ENCODE measurements at regions not wholly inside any gene's neighbourhood (a gene's known extent, or its start where the extent isn't known, plus 50 kb on each side); places are given as distances from the start of the nearest gene placed in this dataset.
"Not testable (repeated sequence)": the region's sequence is repeated elsewhere in the genome, so short reads cannot be mapped to it uniquely, and the experiment has no call there.

DNA sequence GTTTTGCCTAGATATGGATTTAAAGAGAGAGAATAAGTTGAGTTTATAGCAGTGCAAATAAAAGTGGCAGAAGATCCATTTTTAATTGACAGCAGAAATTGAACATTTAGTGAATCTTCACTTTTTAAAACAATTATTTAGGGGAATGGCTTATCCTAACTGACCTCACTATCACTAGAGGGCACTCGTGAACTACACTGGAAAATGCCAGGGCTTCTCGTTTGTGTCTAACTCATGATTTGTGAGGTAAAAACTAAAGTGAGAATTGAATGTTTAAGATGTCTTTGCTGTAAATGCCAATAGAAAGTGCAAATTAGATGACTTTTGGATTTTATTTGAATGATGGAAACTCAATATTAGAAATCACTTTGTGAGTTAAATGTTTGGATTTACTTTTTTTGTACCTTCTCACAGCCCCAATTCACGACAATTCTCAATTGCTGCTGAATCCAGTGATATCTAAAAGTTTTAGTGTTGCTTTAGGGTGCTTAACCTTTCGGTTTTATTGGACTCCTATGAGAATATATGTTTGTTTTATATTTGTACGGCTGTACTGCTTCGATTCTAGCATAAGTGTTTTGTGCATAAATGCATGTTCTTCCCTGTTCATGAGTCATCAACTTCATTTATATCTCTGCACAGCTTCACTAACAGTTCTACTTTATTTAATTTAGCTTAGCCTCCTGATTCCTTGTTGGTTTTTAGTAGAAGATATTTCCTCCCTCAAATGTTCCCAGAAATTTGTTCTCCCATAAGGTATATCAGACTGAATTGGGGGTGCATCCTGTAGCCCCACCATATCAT lies 462.1 kb downstream of the MFSD1 start:
- no peak for TF ChIP-seq POLR2A (IDR thresholded peaks at IDR 0.05; ENCODE audit: low read length)
- TF ChIP-seq GATA1 (IDR thresholded peaks at IDR 0.05; ENCODE audit: low read depth, low read length), result no peak
- DNase-seq, result peak; percentile 3 to 37

DNA sequence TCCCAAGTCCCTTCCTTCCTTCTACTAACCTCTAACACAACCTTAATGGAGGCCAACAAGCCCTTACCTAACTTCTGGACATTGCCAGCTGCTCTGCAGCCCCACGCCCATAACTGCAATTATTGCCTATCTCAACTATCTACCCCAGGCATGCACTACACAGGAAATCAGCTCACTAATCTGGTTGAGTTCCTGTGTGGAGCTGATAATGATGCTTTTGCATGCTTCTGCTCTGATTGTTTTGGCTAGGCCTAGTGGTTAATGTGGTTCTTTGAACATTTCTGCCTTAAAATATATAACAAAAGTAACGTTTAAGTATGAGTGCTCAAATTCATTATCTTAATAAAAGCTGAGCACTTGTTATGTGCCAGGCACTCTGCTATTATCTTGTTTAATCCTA lies 463.9 kb downstream of the MFSD1 start:
- DNase-seq, result peak in 1 of 2 experiments; percentile 12
- no peak for TF ChIP-seq GATA1 (IDR thresholded peaks at IDR 0.05; ENCODE audit: low read depth, low read length)

DNA sequence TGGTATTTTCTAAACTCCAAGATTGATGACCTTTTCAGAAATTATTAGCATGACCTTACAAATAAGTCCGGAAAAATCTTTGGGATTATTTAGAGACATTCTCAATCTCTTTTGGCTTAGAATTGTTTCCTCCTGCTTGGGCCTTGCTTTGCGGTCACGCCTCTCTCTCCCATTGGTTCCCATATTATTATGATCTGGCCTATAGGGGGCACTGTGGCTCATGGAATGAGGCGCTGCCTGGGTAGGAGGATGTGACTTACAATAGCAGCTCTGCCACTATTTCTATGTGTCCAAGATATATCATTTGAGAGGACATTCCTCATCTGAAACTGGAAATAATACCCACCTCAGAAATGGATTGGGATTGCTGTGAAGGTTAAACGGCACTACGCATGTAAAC lies 464.9 kb downstream of the MFSD1 start:
- DNase-seq, result peak; percentile 41 to 57
- TF ChIP-seq POLR2A (IDR thresholded peaks at IDR 0.05; ENCODE audit: low read length), result no peak
- TF ChIP-seq GATA1 (IDR thresholded peaks at IDR 0.05; ENCODE audit: low read depth, low read length), result no peak

DNA sequence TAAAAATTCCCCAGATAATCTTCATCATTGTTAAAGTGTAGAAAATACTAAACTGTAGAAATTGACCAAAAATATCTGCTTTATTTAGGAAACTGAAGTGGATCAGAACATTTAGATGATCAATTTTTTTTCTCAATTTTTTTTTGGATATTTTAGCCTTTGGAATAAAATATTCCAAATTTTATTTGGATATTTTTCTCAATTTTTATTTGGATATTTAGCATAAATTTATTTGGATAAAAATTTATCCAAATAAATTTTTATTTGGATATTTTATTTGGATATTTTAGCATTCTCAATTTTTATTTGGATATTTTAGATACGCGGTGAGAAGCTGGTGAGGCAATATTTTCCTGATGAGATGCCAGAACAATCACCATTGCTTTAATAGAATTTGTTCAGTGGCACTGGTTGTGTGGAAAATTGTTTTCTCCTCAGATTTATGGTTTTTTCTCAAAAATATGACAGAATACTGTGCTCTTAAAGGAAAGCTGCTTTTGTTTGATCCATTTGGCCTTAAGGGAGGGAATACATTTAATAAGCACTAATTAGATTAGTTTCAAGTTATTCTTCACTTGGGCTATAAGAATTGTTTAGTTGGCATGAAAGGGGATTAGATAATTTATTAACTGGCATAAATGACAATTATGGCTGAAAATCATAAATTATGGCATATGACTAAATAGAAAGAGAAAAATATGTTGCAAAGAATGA lies 470.1 kb downstream of the MFSD1 start:
- TF ChIP-seq POLR2A (IDR thresholded peaks at IDR 0.05; ENCODE audit: low read length) (no peak), GATA1 (IDR thresholded peaks at IDR 0.05; ENCODE audit: low read depth, low read length) (no peak)
- no peak for DNase-seq

DNA sequence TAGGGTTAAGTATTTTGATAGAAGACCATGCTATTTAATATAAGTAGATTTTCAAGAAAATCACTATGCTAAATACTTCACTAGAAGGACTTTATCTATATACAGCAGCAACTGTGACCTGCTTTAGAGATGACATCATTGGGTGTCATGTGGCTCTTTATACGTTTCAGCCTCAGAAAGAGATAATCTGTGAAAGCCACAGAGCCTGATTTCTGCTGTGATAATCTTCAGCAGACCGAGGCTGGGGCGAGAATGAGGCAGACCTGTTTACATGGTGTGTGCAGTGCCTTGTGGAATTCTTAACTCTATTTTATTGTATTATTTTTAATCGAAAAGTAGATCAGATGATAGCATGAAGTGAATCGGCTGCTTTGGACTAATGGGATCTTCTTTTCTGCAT lies 471.2 kb downstream of the MFSD1 start:
- DNase-seq, result peak; percentile 4 to 12
- no peak for TF ChIP-seq GATA1 (IDR thresholded peaks at IDR 0.05; ENCODE audit: low read depth, low read length)
- TF ChIP-seq POLR2A (IDR thresholded peaks at IDR 0.05; ENCODE audit: low read length), result no peak

DNA sequence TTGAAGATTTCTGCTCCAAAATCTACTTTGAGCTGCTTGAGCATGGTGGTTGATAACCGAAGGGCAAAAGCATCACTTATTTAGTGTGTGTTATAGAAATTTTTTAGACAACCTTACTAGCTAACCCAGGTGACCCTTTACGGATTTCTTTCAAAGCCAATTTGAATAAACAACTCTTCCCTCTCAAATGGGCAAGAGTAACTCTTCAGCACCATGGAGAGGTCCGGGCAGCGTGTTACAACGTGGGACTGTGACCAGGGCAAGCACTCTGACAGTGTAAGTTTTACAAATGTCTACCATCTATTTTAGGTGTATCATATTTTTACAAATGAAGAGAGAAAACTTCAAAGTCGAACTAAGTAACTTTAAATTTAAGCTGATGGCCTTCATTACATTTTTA lies 471.8 kb downstream of the MFSD1 start:
- no peak for TF ChIP-seq GATA1 (IDR thresholded peaks at IDR 0.05; ENCODE audit: low read depth, low read length)
- TF ChIP-seq POLR2A (IDR thresholded peaks at IDR 0.05; ENCODE audit: low read length), result no peak
- DNase-seq, result peak; percentile 22 to 24

DNA sequence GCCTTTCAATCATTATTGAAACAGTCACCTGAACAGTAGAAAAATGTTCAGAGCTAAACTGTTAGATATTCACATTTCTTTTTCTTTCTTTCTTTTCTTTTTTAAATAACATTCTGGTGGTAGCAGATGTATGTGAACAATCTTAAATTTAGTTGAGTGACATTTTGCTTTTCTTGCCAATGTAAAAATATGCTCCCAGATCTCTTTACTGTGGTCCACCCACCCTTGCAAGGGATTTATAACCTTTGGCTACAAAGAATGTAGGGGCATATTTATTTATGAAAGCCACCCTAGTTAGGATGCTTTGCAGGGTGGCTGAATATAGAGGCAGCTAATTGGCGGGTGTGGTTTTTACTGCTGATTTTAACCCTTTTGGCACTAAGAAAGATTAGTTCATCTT lies 473.9 kb downstream of the MFSD1 start:
- no peak for DNase-seq
- no peak for TF ChIP-seq POLR2A (IDR thresholded peaks at IDR 0.05; ENCODE audit: low read length)
- no peak for TF ChIP-seq GATA1 (IDR thresholded peaks at IDR 0.05; ENCODE audit: low read depth, low read length)

DNA sequence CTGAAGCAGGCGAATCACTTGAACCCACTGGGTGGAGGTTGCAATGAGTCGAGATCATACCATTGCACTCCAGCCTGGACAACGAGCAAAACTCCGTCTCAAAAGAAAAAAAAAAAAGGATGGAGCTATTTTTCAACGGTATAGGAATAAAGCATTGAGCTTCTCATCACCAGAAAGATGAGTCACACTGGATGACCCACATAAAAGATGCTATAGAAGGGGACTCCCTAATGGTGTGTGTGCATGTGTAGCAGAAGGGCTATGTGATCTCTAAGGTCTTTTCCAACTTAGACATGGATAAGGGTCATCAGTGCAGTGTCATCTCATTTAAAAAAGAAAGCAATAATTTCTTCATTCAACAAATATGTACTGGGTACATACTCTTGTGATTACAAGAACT lies 476.0 kb downstream of the MFSD1 start:
- no peak for TF ChIP-seq POLR2A (IDR thresholded peaks at IDR 0.05; ENCODE audit: low read length)
- TF ChIP-seq GATA1 (IDR thresholded peaks at IDR 0.05; ENCODE audit: low read depth, low read length), result no peak
- DNase-seq, result no peak

DNA sequence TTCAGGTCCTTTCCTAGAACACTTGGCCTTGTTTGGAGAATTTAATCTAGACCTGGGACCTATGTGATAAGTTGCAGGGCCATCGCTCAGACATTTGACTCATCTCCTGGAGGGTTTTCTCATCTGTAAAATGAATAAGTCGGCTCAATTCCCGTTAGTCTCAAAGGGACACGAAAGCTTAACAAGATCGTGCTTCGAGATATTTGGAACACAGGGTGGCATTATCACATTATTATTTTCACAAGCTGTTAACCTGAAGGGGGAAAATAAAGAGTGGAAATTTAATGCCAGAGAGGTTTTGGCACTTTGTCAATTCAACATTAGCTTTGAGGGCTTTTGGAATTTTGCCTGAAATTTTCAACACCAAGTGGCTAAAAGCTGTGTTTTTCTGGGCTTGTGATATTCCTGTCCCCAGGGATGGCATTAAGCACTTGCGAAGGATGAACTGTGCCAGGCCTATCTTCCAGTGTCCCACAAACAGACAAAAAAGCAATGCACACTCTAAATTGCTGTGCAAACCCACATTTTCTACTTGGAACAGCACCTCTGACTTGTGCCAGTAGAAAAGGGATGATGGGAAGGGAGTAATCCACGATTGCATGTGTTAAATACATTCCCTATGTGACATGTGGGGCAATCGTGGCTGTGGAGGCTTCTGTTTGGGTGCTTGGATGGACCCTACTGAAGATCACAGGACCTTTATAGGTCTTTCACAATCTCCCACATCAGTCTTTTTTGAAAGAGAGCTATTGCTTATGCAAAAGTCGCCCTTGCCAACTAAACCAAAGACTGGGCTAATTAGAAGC lies 478.7 kb downstream of the MFSD1 start:
- TF ChIP-seq GATA1 (IDR thresholded peaks at IDR 0.05; ENCODE audit: low read depth, low read length) (no peak), POLR2A (IDR thresholded peaks at IDR 0.05; ENCODE audit: low read length) (no peak)
- DNase-seq, result no peak

DNA sequence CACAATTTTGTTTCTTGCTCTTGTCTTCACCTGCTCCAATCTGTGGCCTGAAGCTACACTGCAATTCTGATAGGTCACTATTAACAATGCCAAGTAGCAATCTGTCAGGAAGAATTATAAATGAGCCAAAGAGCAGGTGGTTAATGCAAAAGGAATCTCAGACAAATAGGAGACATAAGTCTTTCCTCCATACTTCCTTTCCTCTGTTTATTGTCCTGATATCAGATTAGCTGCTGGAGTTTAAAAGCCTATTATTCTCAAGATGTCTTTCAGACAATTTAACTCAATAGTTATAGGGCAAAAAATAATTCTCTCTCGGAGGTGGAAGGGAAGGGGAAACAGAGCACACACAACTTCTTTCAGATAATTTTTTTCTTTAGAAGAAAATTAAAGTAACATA lies 491.6 kb downstream of the MFSD1 start:
- no peak for TF ChIP-seq POLR2A (IDR thresholded peaks at IDR 0.05; ENCODE audit: low read length)
- TF ChIP-seq GATA1 (IDR thresholded peaks at IDR 0.05; ENCODE audit: low read depth, low read length), result no peak
- DNase-seq, result no peak

DNA sequence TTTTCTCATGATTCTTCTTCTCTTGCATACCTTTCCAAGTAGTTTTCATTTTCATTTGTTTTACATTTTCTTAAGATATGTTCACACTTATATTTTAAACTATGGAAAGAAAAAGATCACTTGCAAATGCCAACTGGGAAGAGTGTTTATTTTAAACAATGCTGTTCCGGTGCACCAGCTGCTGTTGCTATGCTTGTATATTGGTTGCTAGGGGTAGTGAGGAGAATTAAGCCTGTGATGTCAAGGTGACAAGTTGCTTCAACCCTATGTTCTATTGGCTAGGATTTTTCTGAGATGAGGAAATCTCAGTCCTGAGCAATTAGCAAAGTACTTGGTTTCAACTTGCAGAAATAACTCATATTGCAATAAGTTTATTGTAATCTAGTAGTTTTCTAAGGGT lies 500.1 kb downstream of the MFSD1 start:
- no peak for DNase-seq
- no peak for TF ChIP-seq GATA1 (IDR thresholded peaks at IDR 0.05; ENCODE audit: low read depth, low read length)
- TF ChIP-seq POLR2A (IDR thresholded peaks at IDR 0.05; ENCODE audit: low read length), result no peak

DNA sequence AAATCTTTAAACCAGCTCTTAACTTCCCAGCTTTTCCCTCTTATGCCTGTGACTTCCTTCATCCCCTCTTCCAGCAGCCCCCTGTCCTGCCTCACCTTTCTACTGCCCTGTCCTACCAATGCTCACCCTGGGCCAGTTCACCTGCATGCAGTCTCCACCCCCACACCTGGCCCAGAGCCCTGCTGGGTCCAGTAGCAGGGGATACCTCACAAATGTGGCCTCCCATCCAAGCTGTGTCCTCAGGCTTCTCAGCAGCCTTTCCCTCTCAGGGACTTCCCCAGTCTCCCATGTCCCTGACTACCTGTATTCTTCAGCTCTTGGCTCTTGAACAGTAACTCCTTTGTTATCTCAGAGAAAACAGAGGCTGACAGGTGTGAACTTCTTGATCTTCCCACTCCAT lies 503.2 kb downstream of the MFSD1 start:
- no peak for DNase-seq
- TF ChIP-seq POLR2A (IDR thresholded peaks at IDR 0.05; ENCODE audit: low read length) (no peak), GATA1 (IDR thresholded peaks at IDR 0.05; ENCODE audit: low read depth, low read length) (no peak)

DNA sequence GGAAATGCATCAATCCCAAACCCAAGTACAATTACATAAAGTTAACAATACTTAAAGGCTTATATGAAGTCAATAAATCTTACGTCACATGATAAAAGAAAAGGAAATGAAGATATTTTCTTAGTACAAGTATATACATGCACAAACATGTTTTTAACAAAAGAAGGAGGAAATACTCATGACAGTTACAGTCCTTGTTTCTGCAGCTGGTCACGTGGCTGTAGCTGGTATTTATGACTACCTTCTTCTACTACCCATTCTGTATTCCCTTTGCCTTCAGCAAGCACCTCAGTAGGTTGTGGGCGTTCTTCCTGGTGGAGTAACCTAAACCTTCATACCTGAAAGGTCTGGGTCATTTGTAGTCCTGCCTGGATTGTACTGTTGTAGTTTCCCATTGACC lies 514.9 kb downstream of the MFSD1 start:
- DNase-seq, result not testable (repeated sequence)

DNA sequence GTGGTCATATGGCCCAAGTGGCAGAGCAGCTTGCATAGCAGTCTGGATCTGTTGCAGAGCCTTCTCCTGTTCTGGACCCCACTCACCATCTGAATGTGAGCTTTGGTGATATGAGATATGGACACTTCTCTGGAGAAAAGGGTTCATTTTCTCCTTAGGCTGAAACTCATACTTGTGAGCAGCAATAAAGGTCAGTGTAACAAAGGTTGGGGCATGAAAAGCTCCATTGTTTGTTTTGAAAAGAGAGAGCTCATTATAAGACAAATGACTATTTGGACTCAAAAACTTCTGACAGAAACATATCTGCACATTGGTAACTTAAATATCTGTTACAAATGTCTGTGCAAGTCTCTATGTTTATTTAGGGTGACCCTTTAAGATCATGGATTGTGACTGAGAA lies 517.3 kb downstream of the MFSD1 start:
- TF ChIP-seq POLR2A (IDR thresholded peaks at IDR 0.05; ENCODE audit: low read length) (no peak), GATA1 (IDR thresholded peaks at IDR 0.05; ENCODE audit: low read depth, low read length) (no peak)
- DNase-seq, result no peak

Data from erythroblast (primary cell).